HG03520 (cell line): ENCODE measurements at regions not wholly inside any gene's neighbourhood (a gene's known extent, or its start where the extent isn't known, plus 50 kb on each side); places are given as distances from the start of the nearest gene placed in this dataset.

ENCODE experiments used
- ATAC-seq: cut with Tn5 transposase; IDR thresholded peaks from one replicate; pipeline ENCODE4 v1.9.1; 2021; ENCODE audit warnings: mild to moderate bottlenecking, moderate library complexity; ENCODE audit not compliant: unreplicated experiment

DNA sequence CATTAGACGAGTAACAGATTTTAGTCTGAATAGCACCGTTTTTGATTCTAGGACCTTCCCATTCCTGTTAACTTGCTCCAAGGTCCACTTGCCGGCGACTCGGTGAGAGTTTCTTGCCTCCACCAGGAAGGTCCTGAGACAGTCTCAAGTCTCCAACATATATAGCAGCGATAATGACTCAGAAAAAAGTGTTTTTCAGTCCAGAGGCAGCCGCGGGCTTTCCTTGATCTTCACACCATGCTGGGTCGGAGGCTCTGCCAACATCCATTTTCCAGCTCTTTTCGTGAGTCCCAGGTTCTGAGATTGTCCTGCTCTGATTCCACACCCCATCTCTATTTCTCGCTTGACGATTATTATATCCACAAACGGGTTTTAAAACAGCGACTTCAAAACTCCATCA, 170.5 kb downstream of the GPX5 start:
- ATAC-seq = no peak

DNA sequence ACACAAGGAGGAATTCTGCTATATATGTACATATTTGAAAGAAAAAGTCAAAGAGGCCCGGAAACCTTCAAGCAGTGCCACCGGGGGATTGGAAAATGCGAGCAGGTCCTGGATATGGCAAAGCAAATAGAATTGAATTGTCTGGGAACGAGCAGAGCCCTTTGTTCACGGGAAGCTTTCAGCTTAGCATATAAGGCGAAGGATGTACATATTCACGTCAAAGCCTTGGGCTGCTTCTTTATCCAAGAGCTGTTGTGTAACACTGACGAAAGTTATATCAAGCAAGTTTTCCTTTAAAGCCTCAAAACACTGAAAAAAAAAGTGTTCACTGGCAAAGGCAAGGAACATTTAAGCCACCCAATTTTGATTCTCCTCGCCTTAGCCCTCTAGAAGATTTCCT, 171.0 kb downstream of the GPX5 start:
- no peak for ATAC-seq

DNA sequence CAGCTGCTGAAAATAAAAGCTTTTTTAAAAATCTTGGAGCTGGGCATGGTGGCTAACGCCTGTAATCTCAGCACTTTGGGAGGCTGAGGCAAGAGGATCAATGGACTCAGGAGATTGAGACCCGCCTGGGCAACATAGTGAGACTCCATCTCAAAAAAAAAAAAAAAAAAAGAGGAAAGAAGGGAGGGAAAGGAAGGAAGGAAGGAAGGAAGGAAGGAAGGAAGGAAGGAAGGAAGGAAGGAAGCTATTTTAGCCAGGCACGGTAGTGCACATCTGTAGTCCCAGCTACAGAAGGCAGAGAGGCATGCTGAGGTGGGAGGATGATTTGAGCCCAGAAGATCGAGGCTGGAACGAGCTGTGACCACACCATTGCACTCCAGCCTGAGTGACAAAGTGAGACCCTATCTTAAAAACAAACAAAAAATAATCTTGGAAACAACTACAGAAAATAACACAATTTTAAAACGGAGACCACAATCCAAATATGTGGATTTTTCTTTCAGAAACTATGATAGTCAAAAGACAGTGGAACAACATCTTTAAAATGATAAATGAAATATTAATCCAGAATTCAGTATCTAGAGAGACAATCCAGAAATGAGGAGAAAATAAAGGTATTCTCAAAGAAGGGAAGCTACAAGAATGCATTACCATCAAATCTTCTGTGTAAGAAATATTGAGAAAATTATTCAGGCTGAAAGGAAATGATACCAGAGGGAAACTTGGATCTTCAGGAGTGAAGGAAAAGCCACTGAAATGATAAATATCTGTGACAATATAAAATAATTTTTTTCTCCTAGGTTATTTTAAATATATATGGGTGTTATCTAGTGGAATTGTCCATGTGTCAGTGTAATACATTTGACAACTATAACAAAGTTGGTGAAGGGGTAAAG, 182.0 kb downstream of the GPX5 start:
- no peak for ATAC-seq

DNA sequence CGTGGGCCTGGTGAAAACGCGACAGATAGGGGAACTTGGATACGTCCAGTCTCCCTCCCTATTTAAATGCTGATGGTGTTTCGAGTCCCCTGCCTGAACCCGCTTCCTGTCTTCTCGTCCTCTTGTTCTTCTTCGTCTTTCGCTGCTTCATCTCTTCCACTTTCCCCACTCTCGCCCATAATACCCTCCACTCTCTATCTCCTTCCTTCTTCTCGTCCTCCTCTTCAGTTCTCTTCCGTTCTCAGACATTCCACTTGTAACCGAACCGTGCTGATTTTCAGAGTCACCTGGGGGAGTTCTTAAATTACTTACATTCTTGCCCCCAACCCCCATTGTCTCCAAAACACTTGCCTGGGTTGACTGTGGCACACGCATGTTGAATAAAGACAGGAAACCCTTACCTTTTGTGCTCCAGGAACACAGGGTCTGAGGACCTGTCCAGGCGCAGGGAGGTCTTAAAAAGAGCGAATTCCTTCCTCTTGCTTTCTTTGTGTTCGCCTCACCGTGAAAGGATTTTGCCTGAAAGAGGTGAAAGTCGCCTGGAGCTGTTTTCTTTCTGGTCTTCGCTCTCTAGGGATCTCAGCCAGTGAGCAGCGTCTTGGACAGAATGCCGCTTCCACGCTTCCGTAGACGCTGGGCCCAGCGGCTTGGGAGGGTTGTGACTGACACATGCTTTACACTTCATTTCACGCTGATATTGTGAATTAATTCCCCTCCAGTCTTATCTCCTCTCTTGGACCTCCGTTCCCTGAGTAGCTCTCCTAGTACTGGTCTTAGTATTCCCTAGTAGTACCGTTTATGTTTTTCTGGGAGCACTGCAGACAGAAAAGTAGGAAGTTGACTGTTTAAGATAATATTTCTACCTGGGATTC, 184.0 kb downstream of the GPX5 start:
- no peak for ATAC-seq

DNA sequence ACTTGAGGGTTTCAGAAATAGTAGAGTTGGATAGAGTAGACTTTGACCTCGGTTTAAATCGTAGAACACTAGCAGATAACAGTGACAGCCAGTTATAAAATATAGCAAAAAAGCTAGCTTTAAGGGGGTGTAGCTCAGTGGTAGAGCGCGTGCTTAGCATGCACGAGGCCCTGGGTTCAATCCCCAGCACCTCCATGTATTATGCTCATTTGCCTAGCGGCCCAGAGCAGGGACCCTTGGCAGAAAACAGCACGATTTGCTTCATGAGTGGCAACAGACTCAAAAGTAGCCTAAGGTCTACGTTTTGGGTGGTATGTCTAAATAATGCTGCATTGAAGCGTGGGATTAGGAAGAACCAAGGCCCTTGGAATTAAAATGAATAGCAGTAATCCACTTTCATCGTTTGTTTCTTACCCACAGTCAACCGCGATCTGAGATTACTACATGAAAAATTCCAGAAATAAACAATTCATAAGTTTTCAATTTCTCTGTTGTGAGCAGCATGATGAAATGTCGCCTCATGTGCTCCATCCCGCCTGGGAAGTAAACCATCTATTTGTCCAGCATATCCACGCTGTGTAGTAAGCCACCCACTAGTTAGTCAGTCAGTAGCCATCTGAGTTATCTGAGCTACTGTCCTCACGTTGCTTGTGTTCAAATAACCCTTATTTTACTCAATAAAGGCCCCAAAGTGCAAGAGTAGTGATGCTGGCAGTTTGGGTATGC, 184.9 kb downstream of the GPX5 start:
- ATAC-seq = no peak

DNA sequence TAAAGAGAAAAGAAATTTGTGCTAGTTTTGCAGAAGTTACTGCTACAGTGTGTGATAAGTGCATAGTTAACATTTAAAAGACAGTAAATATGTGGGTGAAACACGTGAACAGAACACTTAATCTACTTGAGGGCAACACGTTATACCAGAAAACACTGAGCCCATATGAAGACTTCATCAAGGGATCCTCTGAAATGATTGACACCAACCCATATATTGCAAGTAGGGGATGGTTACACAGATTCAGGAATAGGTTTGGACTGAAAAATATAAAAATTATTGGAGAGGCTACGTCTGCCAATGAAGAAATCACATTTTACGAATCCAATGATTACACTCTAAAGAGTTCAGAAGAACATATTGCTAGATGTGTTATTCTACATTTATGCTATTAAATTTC, 185.6 kb downstream of the GPX5 start:
- ATAC-seq = no peak

DNA sequence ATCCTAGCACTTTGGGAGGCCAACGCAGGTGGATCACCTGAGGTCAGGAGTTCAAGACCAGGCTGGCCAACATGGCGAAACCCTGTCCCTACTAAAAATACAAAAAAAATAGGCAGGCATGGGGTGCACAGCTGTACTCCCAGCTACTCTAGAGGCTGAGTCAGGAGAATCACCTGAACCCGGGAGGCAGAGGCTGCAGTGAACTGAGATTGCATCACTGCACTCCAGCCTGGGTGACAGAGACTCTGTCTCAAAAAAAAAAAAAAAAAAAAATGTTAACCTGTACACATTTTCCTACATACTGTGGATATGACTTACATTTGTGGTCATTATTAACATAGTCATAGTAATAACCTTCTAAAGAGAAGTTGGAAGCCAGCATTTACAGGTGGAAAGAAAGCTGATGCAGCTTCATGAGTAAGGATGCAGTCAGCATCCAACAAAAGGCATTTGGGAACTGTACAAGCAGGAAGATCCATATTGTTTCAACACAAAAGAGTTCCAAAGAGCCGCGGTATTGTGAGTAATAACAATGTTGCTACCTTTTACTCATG, 186.2 kb downstream of the GPX5 start:
- no peak for ATAC-seq

DNA sequence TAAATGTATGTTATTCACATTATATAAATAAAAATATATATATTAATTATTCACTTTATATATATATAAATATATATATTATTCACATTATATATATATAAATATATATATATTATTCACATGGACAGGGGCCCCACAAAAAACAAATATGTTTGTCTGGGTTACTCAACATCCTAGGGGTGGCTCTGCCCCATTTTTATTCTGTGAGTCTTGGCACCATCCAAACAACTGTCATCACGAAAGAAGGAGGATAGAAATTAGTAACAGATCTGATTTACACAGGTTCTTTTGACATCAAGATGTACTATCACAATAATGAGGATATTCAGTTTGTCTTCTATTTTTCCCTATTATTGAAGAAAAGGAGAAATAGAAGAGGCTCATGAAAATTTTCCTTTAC, 187.3 kb downstream of the GPX5 start:
- ATAC-seq = no peak

DNA sequence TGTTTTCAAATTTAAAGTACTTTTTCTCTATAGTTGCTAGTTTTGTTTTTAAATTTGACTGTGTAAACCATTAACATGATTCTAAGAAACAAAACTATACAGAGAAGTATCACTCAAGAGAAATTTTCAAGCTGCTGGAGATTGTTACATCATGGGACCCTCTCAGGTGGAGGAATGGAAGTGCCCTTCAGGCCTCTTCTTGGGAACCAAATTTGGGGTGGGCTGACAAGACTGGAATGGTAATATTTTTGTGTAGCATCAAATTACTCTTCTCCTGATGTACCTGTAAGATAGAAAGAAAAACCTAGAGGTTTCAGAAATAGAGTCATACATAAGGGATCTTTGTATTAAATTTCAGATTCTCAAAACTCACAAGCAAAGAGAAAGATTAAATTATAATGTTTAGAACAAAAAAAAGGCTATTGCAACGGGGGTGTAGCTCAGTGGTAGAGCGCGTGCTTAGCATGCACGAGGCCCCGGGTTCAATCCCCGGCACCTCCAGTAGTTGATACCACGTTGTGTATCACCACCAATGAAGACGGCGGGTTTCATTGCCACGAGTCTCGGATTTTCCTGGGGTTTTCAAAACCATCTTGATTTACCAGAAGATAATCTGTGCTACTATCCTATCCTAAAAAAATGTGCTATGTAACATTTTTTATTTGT, 193.7 kb downstream of the GPX5 start:
- ATAC-seq = no peak

DNA sequence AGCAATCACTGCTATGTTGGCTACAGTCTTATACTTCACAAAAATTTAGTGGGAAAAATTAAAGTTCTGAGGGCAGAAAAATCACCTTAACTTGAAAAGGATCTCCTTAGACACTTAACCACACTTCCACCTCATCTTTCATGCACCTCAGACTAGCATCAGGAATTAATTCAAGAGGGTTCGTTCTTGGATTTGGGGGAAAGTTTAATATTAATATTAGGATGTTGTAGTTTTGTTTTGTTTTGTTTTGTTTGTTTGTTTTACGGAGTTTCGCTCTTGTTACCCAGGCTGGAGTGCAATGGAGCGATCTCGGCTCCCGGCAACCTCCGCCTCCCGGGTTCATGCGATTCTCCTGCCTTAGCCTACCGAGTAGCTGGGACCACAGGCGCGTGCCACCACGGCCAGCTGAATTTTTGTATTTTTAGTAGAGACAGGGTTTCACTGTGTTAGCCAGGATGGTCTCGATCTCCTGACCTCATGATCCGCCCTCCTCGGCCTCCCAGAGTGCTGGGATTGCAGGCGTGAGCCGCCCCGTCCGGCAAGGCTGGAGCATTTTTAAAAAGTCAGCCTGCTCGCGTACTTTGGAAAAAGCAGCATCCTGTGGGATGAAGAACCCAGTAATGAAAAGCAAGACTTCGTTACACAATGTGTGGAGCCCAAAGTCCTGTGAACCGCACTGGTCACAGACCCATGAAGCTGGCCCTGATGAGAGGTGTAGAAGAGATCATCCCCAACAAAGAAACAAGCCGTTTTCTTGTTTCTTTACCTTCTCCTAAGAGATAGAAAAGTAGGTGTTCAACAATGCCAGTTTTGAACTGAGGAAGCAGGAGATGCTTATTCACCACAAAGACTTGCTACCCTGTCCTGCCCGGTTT, 194.9 kb downstream of the GPX5 start:
- ATAC-seq = no peak

DNA sequence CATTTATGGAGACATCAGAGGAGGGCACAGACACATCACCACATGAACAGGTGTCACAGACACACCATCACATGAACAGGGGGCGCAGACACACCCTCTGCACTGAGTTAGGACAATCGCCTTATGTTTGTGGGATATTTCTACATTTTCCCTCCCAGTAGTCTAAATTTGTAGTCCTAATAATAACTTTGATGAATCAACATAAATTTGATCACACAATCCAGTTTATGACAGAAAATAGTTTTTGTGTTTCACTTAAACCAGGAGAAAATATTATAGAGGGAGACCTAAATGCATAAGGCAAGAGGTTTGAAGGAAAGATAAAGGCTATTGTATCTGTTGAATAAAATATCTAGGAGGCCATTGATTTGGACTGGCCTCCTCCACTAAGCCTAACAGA, 195.7 kb downstream of the GPX5 start:
- no peak for ATAC-seq

DNA sequence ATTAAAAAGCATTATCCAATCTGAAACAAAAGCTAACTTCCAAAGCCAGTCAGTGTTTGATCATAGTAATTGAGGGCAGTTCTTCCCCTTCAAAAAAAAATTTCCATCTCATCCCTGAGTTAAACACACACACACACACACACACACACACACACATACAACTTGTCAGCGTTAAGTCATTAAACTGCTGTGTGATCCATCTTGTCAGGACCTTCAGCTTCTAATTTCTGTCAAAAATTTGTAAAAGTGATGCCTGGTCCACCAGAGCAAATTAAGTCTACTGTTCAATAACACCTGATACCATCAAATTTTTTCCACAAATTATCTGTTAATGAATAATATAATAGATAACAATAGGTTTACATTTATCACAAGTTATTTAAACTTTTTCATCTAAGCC, 198.7 kb downstream of the GPX5 start:
- no peak for ATAC-seq

DNA sequence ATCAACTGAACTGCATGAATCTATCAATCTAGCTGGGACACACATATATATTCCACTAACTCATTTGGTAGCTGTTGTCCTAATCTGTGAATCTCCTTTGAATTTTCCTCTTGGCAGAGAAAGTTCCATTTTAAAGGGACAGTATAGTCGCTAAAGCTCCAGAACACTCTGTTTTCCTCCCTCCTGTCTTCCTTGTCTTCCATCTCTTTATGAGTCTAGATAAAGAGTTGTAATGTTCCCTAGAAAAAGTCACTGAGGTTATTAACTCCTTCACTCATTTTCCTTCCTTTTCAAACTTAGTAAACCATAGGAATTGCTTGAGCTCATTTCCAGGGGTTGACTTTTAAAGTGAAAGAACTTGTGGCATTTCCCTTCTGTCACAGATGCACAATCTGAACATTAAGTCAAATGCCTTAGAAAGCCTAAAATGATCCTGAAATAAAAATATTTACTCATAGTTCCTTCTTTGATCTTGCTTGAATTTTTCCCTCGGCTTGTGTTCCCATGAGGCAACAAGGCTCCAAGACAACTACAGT, 198.4 kb downstream of the TRIM27 start:
- ATAC-seq = no peak

DNA sequence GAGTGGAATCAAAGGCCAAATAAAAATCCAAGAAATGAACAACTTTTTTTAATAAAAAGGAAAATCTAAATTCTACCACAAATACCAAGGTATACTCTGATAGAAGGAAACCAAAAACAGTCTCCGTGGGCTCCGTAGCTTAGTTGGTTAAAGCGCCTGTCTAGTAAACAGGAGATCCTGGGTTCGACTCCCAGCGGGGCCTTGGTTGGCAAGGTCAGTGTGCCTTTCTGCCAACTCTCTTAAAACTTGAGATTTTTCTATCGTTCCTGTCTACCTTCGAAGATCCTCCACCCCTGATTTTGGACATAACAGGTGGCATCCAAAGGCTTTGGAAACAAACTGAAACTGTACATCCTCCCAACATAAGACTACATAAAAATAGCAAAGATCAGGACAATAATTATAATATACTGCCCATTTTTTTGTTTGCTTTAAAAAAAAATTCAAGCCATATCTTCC, 197.9 kb downstream of the TRIM27 start:
- no peak for ATAC-seq

DNA sequence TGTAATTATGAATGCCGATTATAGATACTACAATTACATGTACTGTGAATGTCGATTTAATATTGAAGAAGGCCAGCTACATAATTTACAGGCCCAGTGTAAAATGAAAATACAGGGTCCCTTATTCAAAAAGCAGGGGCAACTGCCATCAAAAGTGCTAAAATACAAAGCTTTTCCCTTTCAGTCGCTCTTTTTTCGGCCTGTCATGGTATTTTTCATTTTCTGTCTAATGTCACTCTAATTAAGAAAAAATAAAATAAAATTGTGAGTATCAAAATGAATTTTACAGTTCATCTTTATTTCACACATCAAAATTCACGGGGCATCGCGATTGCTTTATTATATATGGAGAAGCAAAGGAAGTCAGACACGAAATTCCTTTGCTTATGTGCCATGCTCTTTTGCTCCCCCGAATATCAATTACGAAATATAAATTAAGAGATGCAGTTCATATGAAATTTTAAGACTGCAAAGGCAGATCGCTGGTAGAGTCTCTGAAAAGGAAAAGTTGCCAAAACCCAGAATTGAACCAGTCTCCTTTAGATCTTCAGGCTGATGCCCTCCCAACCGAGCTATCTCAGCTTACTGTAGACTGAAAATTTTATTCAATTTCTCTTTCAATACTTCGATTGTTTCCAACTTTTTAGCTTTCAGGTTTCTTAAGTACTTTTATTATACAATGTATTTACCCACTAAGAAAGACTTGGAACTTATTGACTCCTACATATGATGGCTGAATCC, 197.0 kb downstream of the TRIM27 start:
- no peak for ATAC-seq

DNA sequence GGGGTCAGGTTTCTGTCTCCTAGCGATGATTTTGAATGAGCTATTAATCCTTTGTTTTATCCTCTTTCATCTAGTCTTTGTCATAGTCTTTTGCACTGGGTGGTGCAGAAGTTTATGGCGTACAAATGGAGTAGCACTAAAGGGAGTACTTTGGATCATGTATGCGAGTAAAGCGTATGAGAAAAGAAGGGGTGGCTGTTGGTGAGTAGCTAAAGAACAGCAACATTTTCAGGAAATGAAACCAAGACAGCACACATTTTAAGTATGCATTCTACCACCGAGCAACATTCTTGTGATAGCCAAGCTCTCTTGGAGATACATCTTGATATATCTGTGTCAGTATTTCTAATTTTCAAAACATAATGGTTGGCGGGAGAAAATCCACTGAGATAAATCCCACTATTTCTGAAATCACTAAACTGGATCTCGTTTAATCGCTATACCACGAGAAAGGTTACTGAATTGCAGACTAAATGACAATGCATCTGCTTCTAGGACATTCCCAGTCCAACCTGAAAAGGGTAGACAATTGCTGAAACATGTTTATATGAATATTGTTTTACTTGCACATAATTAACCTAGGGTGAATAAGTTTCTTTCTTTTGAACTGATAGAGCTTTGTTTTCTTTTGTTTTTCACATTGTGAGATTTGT, 196.1 kb downstream of the TRIM27 start:
- ATAC-seq = no peak

DNA sequence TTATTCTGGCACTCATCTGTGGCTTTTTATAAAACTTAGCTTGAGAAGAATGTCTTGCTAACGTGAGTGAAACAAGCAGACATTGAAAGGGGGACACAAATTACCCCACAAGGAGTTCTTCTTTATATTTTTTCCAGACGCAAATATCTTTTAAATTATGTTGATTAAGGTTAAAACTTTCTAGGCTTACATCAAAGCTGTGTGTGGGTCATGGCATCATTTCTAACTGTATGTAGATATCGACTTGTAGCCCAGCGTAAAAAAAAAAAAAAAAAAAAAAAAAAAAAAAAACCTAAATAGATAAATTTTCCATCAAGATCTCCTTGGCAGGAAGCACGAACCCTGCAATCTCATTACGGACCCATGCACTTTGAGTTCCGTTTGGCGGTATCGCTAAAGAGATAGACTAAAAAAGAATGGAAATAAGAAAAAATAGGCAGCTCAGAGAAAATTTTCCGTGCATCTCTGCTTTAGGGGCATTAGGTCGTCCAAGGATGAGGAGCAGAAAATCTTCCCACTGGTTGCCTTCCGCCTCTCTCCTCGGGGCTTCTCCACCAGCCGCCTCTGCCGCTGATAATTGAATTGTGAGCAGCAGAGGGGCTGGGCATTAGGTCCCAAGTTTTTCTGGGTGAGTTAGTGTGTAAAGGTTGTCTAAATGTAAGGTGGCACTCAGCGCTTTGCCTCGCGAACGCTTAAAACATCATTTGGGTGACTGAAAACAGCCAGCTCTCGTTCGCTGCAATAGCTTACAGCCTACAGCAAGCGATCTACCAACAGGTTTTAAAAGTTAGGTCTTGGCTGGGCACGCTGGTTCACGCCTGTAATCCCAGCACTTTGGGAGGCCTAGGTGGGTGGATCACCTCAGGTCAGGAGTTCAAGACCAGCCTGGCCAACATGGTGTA, 194.0 kb downstream of the TRIM27 start:
- ATAC-seq = no peak
